Astrocyte (in vitro differentiated cells and primary cell): ENCODE measurements at regions not wholly inside any gene's neighbourhood (a gene's known extent, or its start where the extent isn't known, plus 50 kb on each side); places are given as distances from the start of the nearest gene placed in this dataset.

Source experiments
- DNase-seq: peaks from one replicate; pipeline ENCODE4 v3.0.0-alpha.2; 2010; ENCODE audit warnings: low read depth
- FAIRE-seq: peaks from 2 replicates; lab custom pipeline; 2011; peaks lifted over from hg19 to GRCh38; lab: Jason Lieb, UNC
- H2AFZ ChIP-seq: 2 replicates; pipeline ENCODE4 v1.6.0; 2012; ENCODE audit warnings: low read depth, low read length, inconsistent platforms
- H3K27ac ChIP-seq: 2 replicates; pipeline ENCODE4 v1.5.1; 2011; ENCODE audit warnings: low read depth, low read length, inconsistent platforms
- H3K27me3 ChIP-seq: 2 replicates; pipeline ENCODE4 v1.6.0; 2011; ENCODE audit warnings: low read length, inconsistent platforms; ENCODE audit not compliant: insufficient read depth
- H3K36me3 ChIP-seq: 2 replicates; pipeline ENCODE4 v1.5.1; 2011; ENCODE audit warnings: low read length, inconsistent platforms; ENCODE audit not compliant: insufficient read depth
- H3K4me1 ChIP-seq: 2 replicates; pipeline ENCODE4 v1.5.1; 2011; ENCODE audit warnings: low read length, inconsistent platforms; ENCODE audit not compliant: insufficient read depth
- H3K4me2 ChIP-seq: 2 replicates; pipeline ENCODE4 v1.6.0; 2012; ENCODE audit warnings: low read length, inconsistent platforms
- H3K4me3 ChIP-seq: 2 replicates; pipeline ENCODE4 v1.5.1; 2011; ENCODE audit warnings: low read depth, mild to moderate bottlenecking, low read length, inconsistent platforms; ENCODE audit not compliant: insufficient read depth
- H3K79me2 ChIP-seq: 2 replicates; pipeline ENCODE4 v1.6.0; 2012; ENCODE audit warnings: mild to moderate bottlenecking, low read length, inconsistent platforms; ENCODE audit not compliant: insufficient read depth
- H3K9ac ChIP-seq: 2 replicates; pipeline ENCODE4 v1.6.0; 2012; ENCODE audit warnings: mild to moderate bottlenecking, low read length, inconsistent platforms
- H3K9me3 ChIP-seq: 2 replicates; pipeline ENCODE4 v1.5.1; 2012; ENCODE audit warnings: low read depth, mild to moderate bottlenecking, low read length, inconsistent platforms; ENCODE audit not compliant: insufficient read depth
- H4K20me1 ChIP-seq: 2 replicates; pipeline ENCODE4 v1.6.0; 2012; ENCODE audit warnings: low read length, inconsistent platforms; ENCODE audit not compliant: insufficient read depth
- H3K27ac Mint-ChIP-seq: one replicate; pipeline ENCODE4 v1.8.0; 2021; ENCODE audit warnings: mild to moderate bottlenecking, mixed read lengths; ENCODE audit not compliant: unreplicated experiment
- H3K27me3 Mint-ChIP-seq: one replicate; pipeline ENCODE4 v1.8.0; 2021; ENCODE audit warnings: low read depth, mixed read lengths; ENCODE audit not compliant: unreplicated experiment
- H3K36me3 Mint-ChIP-seq: one replicate; pipeline ENCODE4 v1.8.0; 2021; ENCODE audit warnings: low read depth, mixed read lengths; ENCODE audit not compliant: unreplicated experiment
- H3K4me1 Mint-ChIP-seq: one replicate; pipeline ENCODE4 v1.8.0; 2021; ENCODE audit warnings: low read depth, mixed read lengths; ENCODE audit not compliant: unreplicated experiment
- H3K4me3 Mint-ChIP-seq: one replicate; pipeline ENCODE4 v1.8.0; 2021; ENCODE audit warnings: mild to moderate bottlenecking, moderate library complexity, mixed read lengths; ENCODE audit not compliant: unreplicated experiment
- H3K9me3 Mint-ChIP-seq: one replicate; pipeline ENCODE4 v1.8.0; 2021; ENCODE audit warnings: mild to moderate bottlenecking, mixed read lengths; ENCODE audit not compliant: unreplicated experiment
- EZH2 ChIP-seq: IDR thresholded peaks from 2 replicates; pipeline ENCODE4 v1.6.1; 2012; ENCODE audit warnings: mild to moderate bottlenecking, low read length, inconsistent platforms; ENCODE audit not compliant: insufficient read depth
- TF ChIP-seq, protein P1 (sequence below): IDR thresholded peaks from 2 replicates; pipeline ENCODE4 v1.5.1; 2011; ENCODE audit warnings: low read depth, mild to moderate bottlenecking, inconsistent platforms, low read length, moderate library complexity; ENCODE audit not compliant: insufficient read depth

DNA sequence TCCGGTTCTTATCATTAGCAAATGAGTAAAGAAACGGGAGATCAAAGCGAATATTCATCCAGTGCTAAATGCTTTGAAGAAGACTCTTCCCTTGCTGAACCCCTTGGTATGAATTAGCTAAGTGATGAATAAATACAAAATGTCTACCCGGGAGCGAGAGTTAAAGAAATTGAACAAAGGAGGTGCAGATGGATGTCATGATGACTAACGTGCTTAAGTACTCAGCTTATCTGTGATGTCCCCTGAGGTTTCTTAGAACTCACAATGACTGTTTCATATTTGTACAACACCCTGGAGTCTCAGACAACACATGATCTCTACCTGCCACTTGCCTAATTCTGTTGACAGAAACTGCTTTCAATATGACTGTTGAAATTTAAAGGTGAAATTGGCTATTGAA is 148.5 kb downstream of the TMEM200C start:
- no peak for FAIRE-seq

DNA sequence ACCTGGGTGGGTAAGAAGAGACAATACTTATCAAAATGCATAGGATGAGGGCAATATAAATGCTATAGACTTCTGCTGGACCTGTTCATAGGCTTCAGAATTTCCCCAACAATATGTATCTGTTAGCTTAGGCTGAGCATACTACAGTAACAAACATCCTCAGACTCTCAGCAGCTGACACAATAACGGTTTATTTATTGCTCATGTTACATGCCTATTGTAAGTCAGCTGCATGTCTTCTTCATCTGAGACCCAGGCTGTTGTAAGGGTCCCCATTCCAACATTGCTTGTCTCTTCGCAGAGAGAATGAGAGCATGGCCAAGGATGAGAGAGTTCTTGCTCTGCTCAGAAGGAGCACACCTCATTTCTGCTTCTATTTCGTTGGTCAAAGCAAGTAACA is 150.7 kb downstream of the TMEM200C start:
- no peak overlapping the region for H3K27ac Mint-ChIP-seq
- Histone ChIP-seq H3K27ac (no peak overlapping the region), H3K27me3 (no peaks in the 10 kb centered on the region), H3K36me3 (no peaks in the 10 kb centered on the region), H4K20me1 (no peaks in the 10 kb centered on the region), H2AFZ (no peak overlapping the region), H3K4me3 (no peak overlapping the region), H3K79me2 (no peaks in the 10 kb centered on the region), H3K4me2 (no peak overlapping the region), H3K9me3 (no peaks in the 10 kb centered on the region), H3K4me1 (no peaks in the 10 kb centered on the region), H3K9ac (no peak overlapping the region)
- H3K9me3 Mint-ChIP-seq = no peaks in the 10 kb centered on the region
- no peak for TF ChIP-seq EZH2
- TF ChIP-seq, protein P1, sequence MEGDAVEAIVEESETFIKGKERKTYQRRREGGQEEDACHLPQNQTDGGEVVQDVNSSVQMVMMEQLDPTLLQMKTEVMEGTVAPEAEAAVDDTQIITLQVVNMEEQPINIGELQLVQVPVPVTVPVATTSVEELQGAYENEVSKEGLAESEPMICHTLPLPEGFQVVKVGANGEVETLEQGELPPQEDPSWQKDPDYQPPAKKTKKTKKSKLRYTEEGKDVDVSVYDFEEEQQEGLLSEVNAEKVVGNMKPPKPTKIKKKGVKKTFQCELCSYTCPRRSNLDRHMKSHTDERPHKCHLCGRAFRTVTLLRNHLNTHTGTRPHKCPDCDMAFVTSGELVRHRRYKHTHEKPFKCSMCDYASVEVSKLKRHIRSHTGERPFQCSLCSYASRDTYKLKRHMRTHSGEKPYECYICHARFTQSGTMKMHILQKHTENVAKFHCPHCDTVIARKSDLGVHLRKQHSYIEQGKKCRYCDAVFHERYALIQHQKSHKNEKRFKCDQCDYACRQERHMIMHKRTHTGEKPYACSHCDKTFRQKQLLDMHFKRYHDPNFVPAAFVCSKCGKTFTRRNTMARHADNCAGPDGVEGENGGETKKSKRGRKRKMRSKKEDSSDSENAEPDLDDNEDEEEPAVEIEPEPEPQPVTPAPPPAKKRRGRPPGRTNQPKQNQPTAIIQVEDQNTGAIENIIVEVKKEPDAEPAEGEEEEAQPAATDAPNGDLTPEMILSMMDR = no peak
- peaks cover 6% of the 10 kb centered on the region for H3K4me1 Mint-ChIP-seq
- DNase-seq = no peak
- no peaks in the 10 kb centered on the region for H3K27me3 Mint-ChIP-seq
- H3K36me3 Mint-ChIP-seq = no peaks in the 10 kb centered on the region
- H3K4me3 Mint-ChIP-seq = no peak overlapping the region
- FAIRE-seq = no peak

More for the DNA sequence above, 148.5 kb downstream of the TMEM200C start:
- H3K27me3 ChIP-seq = no peaks in the 10 kb centered on the region
- H3K4me2 ChIP-seq = no peak overlapping the region
- H3K27ac ChIP-seq = no peak overlapping the region
- no peaks in the 10 kb centered on the region for H3K4me1 ChIP-seq
- DNase-seq = no peak
- Mint-ChIP-seq H3K36me3 (no peaks in the 10 kb centered on the region), H3K27me3 (peaks cover 3% of the 10 kb centered on the region), H3K27ac (no peak overlapping the region), H3K9me3 (peaks cover 2% of the 10 kb centered on the region), H3K4me1 (peaks cover 6% of the 10 kb centered on the region), H3K4me3 (no peak overlapping the region)
- H3K4me3 ChIP-seq = no peak overlapping the region
- no peaks in the 10 kb centered on the region for H4K20me1 ChIP-seq
- TF ChIP-seq, protein P1 = no peak
- no peak for TF ChIP-seq EZH2
- no peaks in the 10 kb centered on the region for H3K79me2 ChIP-seq
- H3K9me3 ChIP-seq = no peaks in the 10 kb centered on the region
- H2AFZ ChIP-seq = no peak overlapping the region
- H3K9ac ChIP-seq = no peak overlapping the region
- H3K36me3 ChIP-seq = no peaks in the 10 kb centered on the region

DNA sequence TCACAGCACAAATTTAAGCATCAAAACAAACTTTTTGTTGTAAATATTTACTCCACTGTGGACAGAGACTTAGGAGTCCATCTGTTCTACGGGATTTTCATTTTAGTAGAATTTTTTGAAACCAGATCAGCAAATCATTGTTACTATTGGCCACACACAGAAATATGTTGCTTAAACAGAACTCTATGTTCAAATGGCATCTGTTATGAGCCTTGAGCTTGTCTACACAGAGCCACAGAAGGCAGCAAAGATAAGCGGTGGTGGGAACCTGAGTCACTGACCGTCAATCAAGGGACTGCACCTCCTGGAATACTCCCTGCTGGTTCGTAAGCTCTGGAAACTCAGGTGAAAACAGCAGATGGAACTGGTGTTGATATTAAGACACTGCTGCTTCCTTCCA is 156.8 kb downstream of the TMEM200C start:
- H3K9ac ChIP-seq = no peak overlapping the region
- no peaks in the 10 kb centered on the region for H3K4me1 ChIP-seq
- H3K36me3 Mint-ChIP-seq = no peaks in the 10 kb centered on the region
- H3K4me3 ChIP-seq = no peak overlapping the region
- no peaks in the 10 kb centered on the region for H4K20me1 ChIP-seq
- FAIRE-seq (no peak), DNase-seq (no peak)
- H3K4me3 Mint-ChIP-seq = no peak overlapping the region
- H3K4me2 ChIP-seq = no peak overlapping the region
- H3K27ac ChIP-seq = no peak overlapping the region
- H3K27ac Mint-ChIP-seq = no peak overlapping the region
- H3K4me1 Mint-ChIP-seq = no peaks in the 10 kb centered on the region
- H3K79me2 ChIP-seq = no peaks in the 10 kb centered on the region
- no peaks in the 10 kb centered on the region for H3K9me3 Mint-ChIP-seq
- no peaks in the 10 kb centered on the region for H3K27me3 ChIP-seq
- no peaks in the 10 kb centered on the region for H3K27me3 Mint-ChIP-seq
- H2AFZ ChIP-seq = no peak overlapping the region
- TF ChIP-seq, protein P1 = no peak
- TF ChIP-seq EZH2 = no peak
- no peaks in the 10 kb centered on the region for H3K36me3 ChIP-seq
- H3K9me3 ChIP-seq = no peaks in the 10 kb centered on the region
